HCT116 (cell line): ENCODE measurements at regions not wholly inside any gene's neighbourhood (a gene's known extent, or its start where the extent isn't known, plus 50 kb on each side); places are given as distances from the start of the nearest gene placed in this dataset.

ENCODE experiments used
- ATAC-seq: fragments of 200-7000 bp; cut with Tn5 transposase; 2 replicates; pipeline ENCODE4 v1.9.1; 2020; ENCODE audit warnings: mild to moderate bottlenecking, moderate library complexity
- BruUV-seq: library from RNA; stranded (reverse); fragments of 400-500 nt; replicated peaks from 2 replicates; lab custom pipeline; 2021; lab: Mats Ljungman, UMichigan
- CTCF ChIA-PET: fragments of 300-600 bp; sonication (Branson Sonifier 250); formaldehyde crosslinking; loops from one replicate; lab custom pipeline; 2021; ENCODE audit warnings: antibody characterized with exemption; lab: Charles Lee
- POLR2A ChIA-PET: fragments of 300-600, 350-600 bp; sonication (Branson Sonifier 250); formaldehyde crosslinking; loops from one replicate; lab custom pipeline; 2021; ENCODE audit warnings: antibody characterized with exemption; lab: Charles Lee
- RAD21 ChIA-PET, 2 experiments: fragments of 300-600 bp; sonication (Branson Sonifier 250); formaldehyde crosslinking; loops; one replicate each; lab custom pipeline; 2023; ENCODE audit warnings: low total read pairs in 2 of 2; ENCODE audit not compliant: uncharacterized antibody in 2 of 2, unreplicated experiment in 2 of 2, low non-redundant PET in 1 of 2; lab: Charles Lee
- DNase-seq: peaks from one replicate; pipeline ENCODE4 v3.0.0-alpha.2; 2010; ENCODE audit warnings: low read depth, low spot score
- H2AFZ ChIP-seq: fragments of 200-600 bp; shearing (Covaris generic), sonication (generic); 2 replicates; pipeline ENCODE4 v1.6.1; 2017; ENCODE audit warnings: low read depth, mixed run types, mixed read lengths, antibody characterized with exemption, low read length; ENCODE audit not compliant: poor library complexity, severe bottlenecking
- H3K27ac ChIP-seq: 2 replicates; pipeline ENCODE4 v1.5.1; 2012; ENCODE audit warnings: low read depth, low read length
- H3K27me3 ChIP-seq: fragments of 200-600 bp; sonication (generic); 2 replicates; pipeline ENCODE4 v1.6.1; 2016; ENCODE audit warnings: mixed run types, low read length, mixed read lengths; ENCODE audit not compliant: insufficient read depth
- H3K36me3 ChIP-seq, 2 experiments: fragments of 200-500 bp in 1 of 2; fragments of 200-600 bp in 1 of 2; sonication (Bioruptor generic) in 1 of 2; sonication (generic) in 1 of 2; 2 replicates each; pipeline versions ENCODE4 v1.5.1 to v1.6.1; 2014 to 2016; ENCODE audit warnings: low read length in 2 of 2, inconsistent platforms in 1 of 2, mixed read lengths in 1 of 2, mixed run types in 1 of 2; ENCODE audit not compliant: insufficient read depth in 2 of 2, control insufficient read depth in 1 of 2
- H3K4me1 ChIP-seq, 2 experiments: fragments of 200-600 bp in 1 of 2; sonication (generic) in 1 of 2; 2 replicates each; pipeline versions ENCODE4 v1.5.1 to v1.6.1; 2012 to 2017; ENCODE audit warnings: low read length in 2 of 2, inconsistent platforms in 1 of 2, mild to moderate bottlenecking in 1 of 2, mixed read lengths in 1 of 2, mixed run types in 1 of 2, moderate library complexity in 1 of 2; ENCODE audit not compliant: insufficient read depth in 2 of 2, control insufficient read depth in 1 of 2
- H3K4me2 ChIP-seq: fragments of 200-600 bp; sonication (generic); 2 replicates; pipeline ENCODE4 v1.6.1; 2017; ENCODE audit warnings: mixed run types, low read length, mixed read lengths
- H3K4me3 ChIP-seq, 2 experiments: fragments of 200-600 bp in 1 of 2; sonication (generic) in 1 of 2; replicated peaks in 1 of 2; 2 replicates each; pipeline ENCODE4 v1.5.1; 2011 to 2016; ENCODE audit warnings: low read length in 2 of 2, control low read depth in 1 of 2, low read depth in 1 of 2, mild to moderate bottlenecking in 1 of 2, mixed read lengths in 1 of 2, mixed run types in 1 of 2
- H3K79me2 ChIP-seq: fragments of 200-600 bp; sonication (generic); 2 replicates; pipeline ENCODE4 v1.6.1; 2017; ENCODE audit warnings: mild to moderate bottlenecking, mixed run types, low read length, moderate library complexity, mixed read lengths; ENCODE audit not compliant: insufficient read depth
- H3K9ac ChIP-seq: fragments of 200-600 bp; sonication (generic); 2 replicates; pipeline ENCODE4 v1.6.1; 2016; ENCODE audit warnings: low read length, mixed read lengths
- H3K9me2 ChIP-seq: fragments of 200-600 bp; sonication (generic), shearing (Covaris generic); 2 replicates; pipeline ENCODE4 v1.6.1; 2017; ENCODE audit warnings: mixed run types, mild to moderate bottlenecking, moderate library complexity; ENCODE audit not compliant: insufficient read depth
- H3K9me3 ChIP-seq, 2 experiments: fragments of 200-500 bp in 1 of 2; fragments of 200-600 bp in 1 of 2; sonication (Bioruptor generic) in 1 of 2; sonication (generic) in 1 of 2; 2 replicates each; pipeline ENCODE4 v1.6.1; 2014 to 2017; ENCODE audit warnings: low read length in 2 of 2, mixed read lengths in 2 of 2, inconsistent platforms in 1 of 2, low read depth in 1 of 2, mild to moderate bottlenecking in 1 of 2, mixed run types in 1 of 2, moderate library complexity in 1 of 2; ENCODE audit not compliant: control insufficient read depth in 1 of 2, insufficient read depth in 1 of 2
- H4K20me1 ChIP-seq: fragments of 200-600 bp; sonication (generic), shearing (Covaris generic); 2 replicates; pipeline ENCODE4 v1.6.1; 2017; ENCODE audit warnings: mixed run types, mild to moderate bottlenecking, moderate library complexity; ENCODE audit not compliant: insufficient read depth
- ATF3 ChIP-seq: IDR thresholded peaks from 2 replicates; pipeline ENCODE4 v1.6.1; 2012
- CBX3 ChIP-seq: IDR thresholded peaks from 2 replicates; pipeline ENCODE4 v1.6.1; 2012; ENCODE audit warnings: low read depth
- CEBPB ChIP-seq: IDR thresholded peaks from 2 replicates; pipeline ENCODE4 v1.6.1; 2012; ENCODE audit warnings: low read depth
- EZH2 ChIP-seq: fragments of 200-600 bp; sonication (generic); IDR thresholded peaks from 2 replicates; pipeline ENCODE4 v1.6.1; 2017; ENCODE audit warnings: antibody characterized with exemption, mixed run types
- MAX ChIP-seq: IDR thresholded peaks from 2 replicates; pipeline ENCODE4 v1.6.1; 2012
- POLR2A ChIP-seq: IDR thresholded peaks from 2 replicates; pipeline ENCODE4 v1.7.0; 2011; ENCODE audit warnings: borderline replicate concordance; ENCODE audit not compliant: insufficient read depth, insufficient read length; ENCODE audit errors: extremely low read depth
- POLR2AphosphoS5 ChIP-seq: IDR thresholded peaks from 2 replicates; pipeline ENCODE4 v1.6.1; 2011; ENCODE audit warnings: mild to moderate bottlenecking, low read depth, low read length, moderate library complexity
- RAD21 ChIP-seq: IDR thresholded peaks from 2 replicates; pipeline ENCODE4 v1.6.1; 2012; ENCODE audit warnings: low read depth, mild to moderate bottlenecking
- SIN3A ChIP-seq: IDR thresholded peaks from 2 replicates; pipeline ENCODE4 v1.6.1; 2012; ENCODE audit warnings: low read depth
- SP1 ChIP-seq: IDR thresholded peaks from 2 replicates; pipeline ENCODE4 v1.6.1; 2012; ENCODE audit warnings: low read depth
- SRF ChIP-seq: IDR thresholded peaks from 2 replicates; pipeline ENCODE4 v1.6.1; 2012; ENCODE audit warnings: low read depth
- TCF7L2 ChIP-seq: IDR thresholded peaks from 2 replicates; pipeline ENCODE4 v1.7.0; 2011; ENCODE audit warnings: borderline replicate concordance, inconsistent platforms; ENCODE audit not compliant: insufficient read depth, insufficient read length; ENCODE audit errors: extremely low read depth
- YY1 ChIP-seq: IDR thresholded peaks from 2 replicates; pipeline ENCODE4 v1.6.1; 2011; ENCODE audit warnings: low read length, low read depth, moderate library complexity, mild to moderate bottlenecking; ENCODE audit not compliant: insufficient replicate concordance; ENCODE audit errors: extremely low read depth
- ZBTB33 ChIP-seq: IDR thresholded peaks from 2 replicates; pipeline ENCODE4 v1.6.1; 2011; ENCODE audit warnings: mild to moderate bottlenecking, low read length, moderate library complexity; ENCODE audit not compliant: insufficient replicate concordance; ENCODE audit errors: extremely low read depth
- ZNF274 ChIP-seq: fragments of 200-500 bp; sonication (Bioruptor generic); IDR thresholded peaks from 2 replicates; pipeline ENCODE4 v1.6.1; 2014; ENCODE audit warnings: mild to moderate bottlenecking, low read depth, low read length, inconsistent platforms
- intact Hi-C: fragments of 100-400 bp; cut with micrococcal nuclease; formaldehyde crosslinking; loops from 2 replicates; pipeline ENCODE4 v1.10.0; 2022

GRCh38 chr10:123579675-123580074, 86.5 kb upstream of the GPR26 start:
- H3K4me1 ChIP-seq: peaks cover 0 to 4% of the 10 kb centered on the region in 2 experiments; a peak in 3 of 4 replicates
- TF ChIP-seq SRF (no peak), SIN3A (no peak), ATF3 (no peak), POLR2A (no peak), CEBPB (no peak)
- BruUV-seq: no TSS peak
- H3K27me3 ChIP-seq: peaks cover 51% of the 10 kb centered on the region
- no peaks in the 10 kb centered on the region for H3K9me2 ChIP-seq
- no peak overlapping the region for H3K9ac ChIP-seq
- H3K36me3 ChIP-seq: no peaks in the 10 kb centered on the region
- no peak overlapping the region for H2AFZ ChIP-seq
- no peaks in the 10 kb centered on the region for H3K79me2 ChIP-seq
- CTCF ChIA-PET: interaction anchor here (1.2 to 1.4 kb wide), 2 partner anchors 382 to 391 kb away, joined by 3 read pairs; no protein-coding TSS in a partner anchor
- intact Hi-C loops: loop anchor here (5.0 kb wide), 2 partner anchors 63 to 1163 kb away; partner anchors contain the start of gene FAM53B
- no peaks in the 10 kb centered on the region for H3K9me3 ChIP-seq
- H3K27ac ChIP-seq: no peak overlapping the region
- POLR2A ChIA-PET: no interaction called here
- H3K4me3 ChIP-seq: no peak overlapping the region
- ATAC-seq: no peak
- RAD21 ChIA-PET: no interaction called here
- no peaks in the 10 kb centered on the region for H4K20me1 ChIP-seq
- H3K4me2 ChIP-seq: no peak overlapping the region
- no peak for DNase-seq

- CTCF ChIA-PET: interaction anchor here (1.0 to 1.4 kb wide), 2 partner anchors 388 to 390 kb away, joined by 3 read pairs; no protein-coding TSS in a partner anchor
- no peaks in the 10 kb centered on the region for H3K9me2 ChIP-seq
- no peak overlapping the region for H3K27ac ChIP-seq
- no peaks in the 10 kb centered on the region for H3K79me2 ChIP-seq
- RAD21 ChIA-PET: no interaction called here
- H3K4me2 ChIP-seq: no peak overlapping the region
- no peak overlapping the region for H3K4me3 ChIP-seq
- H3K9ac ChIP-seq: no peak overlapping the region
- H4K20me1 ChIP-seq: no peaks in the 10 kb centered on the region
- DNase-seq (no peak), ATAC-seq (no peak)
- BruUV-seq: no TSS peak
- H3K4me1 ChIP-seq: peaks cover 0 to 3% of the 10 kb centered on the region in 2 experiments; a peak in 2 of 4 replicates
- no peaks in the 10 kb centered on the region for H3K9me3 ChIP-seq
- H3K36me3 ChIP-seq: no peaks in the 10 kb centered on the region
- POLR2A ChIA-PET: no interaction called here
- no peak overlapping the region for H2AFZ ChIP-seq
- intact Hi-C loops: loop anchor here (5.0 kb wide), 2 partner anchors 62 to 1162 kb away; partner anchors contain the start of gene FAM53B
- H3K27me3 ChIP-seq: peaks cover 51% of the 10 kb centered on the region
- TF ChIP-seq POLR2AphosphoS5 (no peak), EZH2 (no peak), YY1 (no peak), CBX3 (no peak), ZNF274 (no peak), SP1 (no peak), SRF (no peak), MAX (no peak), RAD21 (no peak), ZBTB33 (no peak), TCF7L2 (no peak), ATF3 (no peak), SIN3A (no peak), CEBPB (no peak), POLR2A (no peak)
These were observed 85.7 kb upstream of the GPR26 start for GRCh38 chr10:123580426-123580825.
